Neuronal stem cell (in vitro differentiated cells): ENCODE measurements at regions not wholly inside any gene's neighbourhood (a gene's known extent, or its start where the extent isn't known, plus 50 kb on each side); places are given as distances from the start of the nearest gene placed in this dataset.

Experiments used
- DNase-seq: peaks from one replicate; pipeline ENCODE4 v3.0.0-alpha.2; 2013; ENCODE audit warnings: low spot score
- H2AFZ ChIP-seq: one replicate; pipeline ENCODE4 v1.6.1; 2013; ENCODE audit warnings: mild to moderate bottlenecking, low read length, inconsistent platforms
- H2AK5ac ChIP-seq: 2 replicates; pipeline ENCODE4 v1.6.1; 2013; ENCODE audit warnings: low read depth, mild to moderate bottlenecking, inconsistent platforms, low read length, moderate library complexity, mixed read lengths
- H2BK120ac ChIP-seq: 2 replicates; pipeline ENCODE4 v1.6.1; 2013; ENCODE audit warnings: low read depth, mild to moderate bottlenecking, inconsistent platforms, low read length, moderate library complexity, mixed read lengths
- H2BK12ac ChIP-seq: one replicate; pipeline ENCODE4 v1.6.1; 2013; ENCODE audit warnings: low read length, inconsistent platforms
- H2BK15ac ChIP-seq: 2 replicates; pipeline ENCODE4 v1.6.1; 2013; ENCODE audit warnings: mild to moderate bottlenecking, low read length, inconsistent platforms, mixed read lengths
- H2BK5ac ChIP-seq: one replicate; pipeline ENCODE4 v1.6.1; 2013; ENCODE audit warnings: inconsistent platforms, mild to moderate bottlenecking, low read length, moderate library complexity
- H3K14ac ChIP-seq: one replicate; pipeline ENCODE4 v1.6.1; 2013; ENCODE audit warnings: low read length, inconsistent platforms
- H3K18ac ChIP-seq: 2 replicates; pipeline ENCODE4 v1.6.1; 2013; ENCODE audit warnings: low read length, inconsistent platforms
- H3K23ac ChIP-seq: 2 replicates; pipeline ENCODE4 v1.6.1; 2013; ENCODE audit warnings: low read depth, mild to moderate bottlenecking, mixed read lengths, low read length, inconsistent platforms; ENCODE audit not compliant: poor library complexity
- H3K27ac ChIP-seq: replicated peaks from 3 replicates; pipeline ENCODE4 v1.5.1; 2013; ENCODE audit warnings: low read length, inconsistent platforms
- H3K27me3 ChIP-seq, 3 experiments: 2 replicates each; pipeline ENCODE4 v1.6.1; 2013; ENCODE audit warnings: low read length in 3 of 3, mild to moderate bottlenecking in 2 of 3, inconsistent platforms in 1 of 3, low read depth in 1 of 3, mixed read lengths in 1 of 3, moderate library complexity in 1 of 3; ENCODE audit not compliant: control insufficient read depth in 3 of 3, insufficient read depth in 3 of 3
- H3K36me3 ChIP-seq, 2 donors: replicated peaks in 1 of 2; 2 replicates each; pipeline ENCODE4 v1.6.1; 2013; ENCODE audit warnings: low read length in 2 of 2; ENCODE audit not compliant: control insufficient read depth in 2 of 2, insufficient read depth in 2 of 2
- H3K4ac ChIP-seq: 2 replicates; pipeline ENCODE4 v1.6.1; 2013; ENCODE audit warnings: inconsistent platforms, mild to moderate bottlenecking, low read length, moderate library complexity
- H3K4me1 ChIP-seq, 2 donors: 1 replicate in 1 of 2; 2 replicates in 1 of 2; pipeline ENCODE4 v1.6.1; 2013; ENCODE audit warnings: low read length in 2 of 2, low read depth in 1 of 2; ENCODE audit not compliant: control insufficient read depth in 2 of 2, insufficient read depth in 1 of 2
- H3K4me2 ChIP-seq: one replicate; pipeline ENCODE4 v1.6.1; 2013; ENCODE audit warnings: mild to moderate bottlenecking, low read length, inconsistent platforms; ENCODE audit not compliant: insufficient read depth, poor library complexity, severe bottlenecking
- H3K4me3 ChIP-seq, 2 donors: 2 replicates each; pipeline ENCODE4 v1.5.1; 2013; ENCODE audit warnings: low read length in 2 of 2, mild to moderate bottlenecking in 2 of 2, inconsistent platforms in 1 of 2, moderate library complexity in 1 of 2
- H3K79me1 ChIP-seq: one replicate; pipeline ENCODE4 v1.6.1; 2013; ENCODE audit warnings: low read depth, mild to moderate bottlenecking, inconsistent platforms, low read length, moderate library complexity
- H3K9ac ChIP-seq: one replicate; pipeline ENCODE4 v1.6.1; 2013; ENCODE audit warnings: mild to moderate bottlenecking, low read depth, low read length, inconsistent platforms; ENCODE audit not compliant: poor library complexity
- H3K9me3 ChIP-seq, 2 donors: replicated peaks in 1 of 2; 2 replicates each; pipeline versions ENCODE3 to v1.6.1; 2013; ENCODE audit warnings: low read length in 2 of 2, mild to moderate bottlenecking in 2 of 2, inconsistent platforms in 1 of 2, low read depth in 1 of 2, mixed read lengths in 1 of 2, moderate library complexity in 1 of 2; ENCODE audit not compliant: control insufficient read depth in 2 of 2, insufficient read depth in 1 of 2
- H4K8ac ChIP-seq: one replicate; pipeline ENCODE4 v1.6.1; 2013; ENCODE audit warnings: low read depth, mild to moderate bottlenecking, inconsistent platforms, low read length, moderate library complexity
- H4K91ac ChIP-seq: one replicate; pipeline ENCODE4 v1.6.1; 2013; ENCODE audit warnings: low read length, low read depth, mild to moderate bottlenecking, inconsistent platforms; ENCODE audit not compliant: poor library complexity
- WGBS, 2 donors: extraction: QIAGEN DNeasy Blood & Tissue Kit; methylation state at CpG; one replicate each; pipeline ENCODE4 v1.1.7; 2013; ENCODE audit warnings: missing lambda C conversion rate in 2 of 2, mixed read lengths in 1 of 2; ENCODE audit not compliant: insufficient read length in 2 of 2, insufficient replicate concordance in 1 of 2; ENCODE audit errors: extremely low coverage in 2 of 2; 5-methylcytosine and 5-hydroxymethylcytosine counted together

DNA sequence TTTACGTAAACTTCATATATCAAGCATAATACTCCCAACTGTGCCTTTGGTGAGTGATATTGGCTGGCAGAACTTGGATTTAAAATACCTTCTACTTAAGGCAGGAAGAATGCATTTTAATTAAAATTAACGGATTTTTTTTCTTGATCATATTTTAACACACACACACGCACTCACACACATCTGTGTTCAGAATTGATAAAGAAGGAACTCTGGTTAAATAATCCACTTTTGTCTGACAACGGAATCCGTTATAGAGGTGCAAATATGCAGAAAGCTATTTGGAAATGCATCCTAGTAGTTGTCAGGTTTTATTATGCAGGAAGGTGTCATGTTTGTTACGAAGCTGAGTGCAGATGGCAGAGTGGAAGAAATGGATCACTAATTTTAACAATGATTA is 105.5 kb upstream of the ZNF536 start:
- Histone ChIP-seq H2AK5ac (no peak overlapping the region), H3K79me1 (no peaks in the 10 kb centered on the region), H3K9me3 (no peaks in the 10 kb centered on the region), H4K91ac (no peak overlapping the region), H2BK12ac (no peak overlapping the region), H4K8ac (no peak overlapping the region), H3K36me3 (no peaks in the 10 kb centered on the region), H3K4me3 (no peak overlapping the region), H2BK120ac (no peak overlapping the region), H3K27me3 (peaks cover 0 to 2% (median 0%) of the 10 kb centered on the region in 3 experiments), H2BK5ac (no peak overlapping the region), H3K23ac (no peak overlapping the region), H3K14ac (no peak overlapping the region), H2AFZ (no peak overlapping the region), H3K27ac (no peak overlapping the region), H3K4ac (no peak overlapping the region), H3K4me2 (no peak overlapping the region), H3K18ac (no peak overlapping the region), H2BK15ac (no peak overlapping the region), H3K9ac (no peak overlapping the region), H3K4me1 (peaks cover 12 to 20% of the 10 kb centered on the region in 2 donors)
- WGBS, 2 donors = no CpG with 5 or more reads among the region's 6 CpGs
- DNase-seq = no peak

- peaks cover 0 to 2% (median 0%) of the 10 kb centered on the region in 3 experiments for H3K27me3 ChIP-seq
- no peak overlapping the region for H4K8ac ChIP-seq
- no peak for DNase-seq
- no peak overlapping the region for H3K23ac ChIP-seq
- H4K91ac ChIP-seq = no peak overlapping the region
- no peak overlapping the region for H3K9ac ChIP-seq
- no peak overlapping the region for H2AK5ac ChIP-seq
- H2BK15ac ChIP-seq = no peak overlapping the region
- H2BK12ac ChIP-seq = no peak overlapping the region
- H3K14ac ChIP-seq = no peak overlapping the region
- H2BK120ac ChIP-seq = no peak overlapping the region
- no peak overlapping the region for H3K4me3 ChIP-seq
- peaks cover 0 to under 1% of the 10 kb centered on the region in 2 donors for H3K9me3 ChIP-seq
- no peak overlapping the region for H3K27ac ChIP-seq
- H3K18ac ChIP-seq = peak overlapping the region; percentile 11
- no peak overlapping the region for H2AFZ ChIP-seq
- no peak overlapping the region for H3K4me2 ChIP-seq
- no peak overlapping the region for H2BK5ac ChIP-seq
- no peaks in the 10 kb centered on the region for H3K36me3 ChIP-seq
- H3K4me1 ChIP-seq = peaks cover 12 to 20% of the 10 kb centered on the region in 2 donors
- no peak overlapping the region for H3K4ac ChIP-seq
- H3K79me1 ChIP-seq = no peaks in the 10 kb centered on the region
- WGBS, 2 donors = no CpG with 5 or more reads among the region's 3 CpGs
Measured at GRCh38 chr19:30267332-30267731, 104.9 kb upstream of the ZNF536 start.

GRCh38 chr19:30268601-30269000 is 103.6 kb upstream of the ZNF536 start:
- no peaks in the 10 kb centered on the region for H3K79me1 ChIP-seq
- no peak overlapping the region for H2BK15ac ChIP-seq

DNA sequence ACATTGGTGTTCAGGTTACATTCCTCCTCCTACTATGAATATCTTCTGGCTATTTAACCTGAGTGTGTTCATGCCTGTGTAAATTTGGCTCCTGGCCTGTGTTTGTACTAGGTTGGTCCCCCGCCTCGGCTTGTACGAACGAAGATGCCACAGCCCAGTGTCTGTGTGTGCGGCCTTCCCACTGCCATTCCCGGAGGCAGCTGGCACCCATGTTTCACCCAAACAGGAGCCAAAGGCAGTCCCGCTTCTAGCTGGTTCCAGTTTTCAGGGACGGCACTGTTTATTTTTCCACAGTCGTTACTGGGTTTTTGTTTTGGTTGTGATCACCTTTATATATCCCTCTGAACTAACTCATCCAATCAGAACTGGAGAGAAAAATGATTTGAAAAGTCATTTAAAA is 102.5 kb upstream of the ZNF536 start:
- Histone ChIP-seq H2BK12ac (no peak overlapping the region), H2BK15ac (no peak overlapping the region), H4K8ac (no peak overlapping the region), H2AFZ (no peak overlapping the region), H3K9me3 (peaks cover 2 to 10% of the 10 kb centered on the region in 2 donors), H2BK5ac (no peak overlapping the region), H3K4me1 (peaks cover 7 to 8% of the 10 kb centered on the region in 2 donors), H3K4ac (no peak overlapping the region), H3K23ac (no peak overlapping the region), H3K18ac (no peak overlapping the region), H2AK5ac (no peak overlapping the region), H3K27me3 (no peaks in the 10 kb centered on the region), H3K9ac (no peak overlapping the region), H3K4me3 (no peak overlapping the region), H3K79me1 (no peaks in the 10 kb centered on the region), H4K91ac (no peak overlapping the region), H3K27ac (no peak overlapping the region), H3K4me2 (no peak overlapping the region), H3K36me3 (no peaks in the 10 kb centered on the region), H2BK120ac (no peak overlapping the region), H3K14ac (no peak overlapping the region)
- WGBS, 2 donors = no CpG with 5 or more reads among the region's 9 CpGs
- no peak for DNase-seq

More at GRCh38 chr19:30268601-30269000, 103.6 kb upstream of the ZNF536 start:
- no peak overlapping the region for H3K4me2 ChIP-seq
- no peak overlapping the region for H3K4ac ChIP-seq
- H3K23ac ChIP-seq = no peak overlapping the region
- H3K36me3 ChIP-seq = no peaks in the 10 kb centered on the region
- no peak overlapping the region for H3K18ac ChIP-seq
- H3K27ac ChIP-seq = no peak overlapping the region
- no CpG with 5 or more reads among the region's 9 CpGs for WGBS, 2 donors
- no peak overlapping the region for H3K14ac ChIP-seq
- no peak overlapping the region for H2BK12ac ChIP-seq
- H2BK120ac ChIP-seq = no peak overlapping the region
- peaks cover 12 to 17% of the 10 kb centered on the region in 2 donors for H3K4me1 ChIP-seq
- no peak for DNase-seq
- no peak overlapping the region for H2AK5ac ChIP-seq
- H3K27me3 ChIP-seq = no peaks in the 10 kb centered on the region
- H3K4me3 ChIP-seq = no peak overlapping the region
- H4K8ac ChIP-seq = no peak overlapping the region
- H4K91ac ChIP-seq = no peak overlapping the region
- H2AFZ ChIP-seq = no peak overlapping the region
- H3K9ac ChIP-seq = no peak overlapping the region
- H2BK5ac ChIP-seq = no peak overlapping the region
- peaks cover 2 to 10% of the 10 kb centered on the region in 2 donors for H3K9me3 ChIP-seq
